Fibroblast of pulmonary artery (primary cell): ENCODE measurements at regions not wholly inside any gene's neighbourhood (a gene's known extent, or its start where the extent isn't known, plus 50 kb on each side); places are given as distances from the start of the nearest gene placed in this dataset.

ENCODE experiments used
- DNase-seq: peaks from one replicate; pipeline ENCODE4 v3.0.0-alpha.2; 2010; ENCODE audit warnings: low read depth
- H3K4me3 ChIP-seq: replicated peaks from 2 replicates; pipeline ENCODE4 v1.5.1; 2011; ENCODE audit warnings: low read depth, mild to moderate bottlenecking, control low read depth, low read length, moderate library complexity
- TF ChIP-seq, protein P1 (sequence below): IDR thresholded peaks from 2 replicates; pipeline ENCODE4 v1.5.1; 2011; ENCODE audit warnings: mild to moderate bottlenecking, control low read depth, low read length, inconsistent platforms; ENCODE audit errors: missing control alignments

DNA sequence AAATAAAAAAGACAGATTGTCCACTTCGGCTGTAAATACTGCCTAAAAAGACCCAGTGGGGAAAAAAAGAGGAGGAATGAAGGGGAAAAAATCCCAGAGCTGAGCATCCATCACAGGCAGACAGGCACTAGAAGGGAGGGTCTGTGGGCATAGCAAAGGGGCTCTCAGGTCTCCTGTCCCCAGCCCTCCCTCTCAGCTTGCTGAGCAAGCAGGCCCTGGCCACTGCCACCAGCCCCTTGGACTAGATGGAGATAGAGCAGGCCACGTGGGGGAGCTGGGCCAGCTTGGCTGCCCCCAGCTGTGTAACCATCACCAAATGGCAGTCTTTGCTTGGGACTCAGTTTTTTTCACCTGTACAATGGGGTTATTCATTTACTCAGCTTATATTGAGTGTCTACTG, 141.6 kb upstream of the UNC5B start:
- TF ChIP-seq, protein P1, sequence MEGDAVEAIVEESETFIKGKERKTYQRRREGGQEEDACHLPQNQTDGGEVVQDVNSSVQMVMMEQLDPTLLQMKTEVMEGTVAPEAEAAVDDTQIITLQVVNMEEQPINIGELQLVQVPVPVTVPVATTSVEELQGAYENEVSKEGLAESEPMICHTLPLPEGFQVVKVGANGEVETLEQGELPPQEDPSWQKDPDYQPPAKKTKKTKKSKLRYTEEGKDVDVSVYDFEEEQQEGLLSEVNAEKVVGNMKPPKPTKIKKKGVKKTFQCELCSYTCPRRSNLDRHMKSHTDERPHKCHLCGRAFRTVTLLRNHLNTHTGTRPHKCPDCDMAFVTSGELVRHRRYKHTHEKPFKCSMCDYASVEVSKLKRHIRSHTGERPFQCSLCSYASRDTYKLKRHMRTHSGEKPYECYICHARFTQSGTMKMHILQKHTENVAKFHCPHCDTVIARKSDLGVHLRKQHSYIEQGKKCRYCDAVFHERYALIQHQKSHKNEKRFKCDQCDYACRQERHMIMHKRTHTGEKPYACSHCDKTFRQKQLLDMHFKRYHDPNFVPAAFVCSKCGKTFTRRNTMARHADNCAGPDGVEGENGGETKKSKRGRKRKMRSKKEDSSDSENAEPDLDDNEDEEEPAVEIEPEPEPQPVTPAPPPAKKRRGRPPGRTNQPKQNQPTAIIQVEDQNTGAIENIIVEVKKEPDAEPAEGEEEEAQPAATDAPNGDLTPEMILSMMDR = no peak

DNA sequence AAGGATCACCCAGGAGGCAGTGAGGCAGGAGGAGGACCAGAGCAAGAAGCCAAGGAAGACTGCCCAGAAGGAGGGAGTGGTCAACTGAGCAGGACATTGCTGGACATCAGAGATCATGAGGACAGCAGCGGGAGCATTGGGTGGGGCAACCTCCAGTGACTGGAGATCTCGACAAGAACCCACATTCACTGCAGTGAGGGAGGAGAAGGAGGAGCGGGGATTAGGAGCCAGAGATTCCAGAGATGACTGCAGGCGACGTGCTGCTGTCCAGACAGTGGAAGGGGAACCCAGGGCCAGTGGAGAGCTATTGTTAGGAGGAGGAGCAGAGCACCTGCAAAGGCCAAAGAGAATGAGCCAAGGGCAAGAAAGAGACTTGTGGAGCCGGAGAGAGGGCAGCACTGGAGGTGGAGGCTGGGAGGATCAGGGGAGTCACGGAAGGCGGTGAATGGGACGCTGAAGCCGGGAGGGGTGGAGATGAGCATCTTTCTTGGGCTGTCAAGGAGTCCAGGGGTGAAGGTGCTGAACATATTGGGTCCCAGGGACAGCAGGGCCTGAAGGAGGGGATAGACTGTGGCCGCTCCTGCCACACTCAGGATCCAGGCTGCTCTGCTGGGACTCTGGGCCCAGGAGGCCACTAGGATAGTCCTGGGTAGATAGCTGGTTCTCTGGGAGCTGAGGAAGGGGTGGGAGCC, 140.1 kb upstream of the UNC5B start:
- DNase-seq = no peak
- TF ChIP-seq, protein P1 = no peak
- H3K4me3 ChIP-seq = no peak overlapping the region

More for the DNA sequence above, 141.6 kb upstream of the UNC5B start:
- H3K4me3 ChIP-seq = no peak overlapping the region
- DNase-seq = no peak

DNA sequence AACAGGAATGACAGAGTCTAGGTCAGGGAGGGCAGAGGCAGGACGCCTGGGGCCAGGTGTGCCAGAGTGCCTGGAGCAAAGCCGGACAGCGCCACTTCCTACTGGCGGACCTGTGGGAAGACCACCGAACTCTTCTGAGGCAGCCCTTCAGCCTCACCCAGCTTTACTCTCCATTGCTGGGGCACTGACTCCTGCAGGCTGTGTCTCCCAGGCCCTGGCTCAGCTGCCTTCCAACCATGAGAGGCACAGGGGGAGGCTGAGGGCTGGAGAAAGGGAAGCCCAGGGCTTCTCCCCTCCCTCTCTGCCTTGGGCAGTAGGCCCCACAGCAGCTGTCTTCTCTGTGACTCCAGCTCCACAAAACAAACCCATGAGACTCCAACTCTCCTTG, 139.6 kb upstream of the UNC5B start:
- no peak for DNase-seq
- no peak overlapping the region for H3K4me3 ChIP-seq
- TF ChIP-seq, protein P1 = no peak

DNA sequence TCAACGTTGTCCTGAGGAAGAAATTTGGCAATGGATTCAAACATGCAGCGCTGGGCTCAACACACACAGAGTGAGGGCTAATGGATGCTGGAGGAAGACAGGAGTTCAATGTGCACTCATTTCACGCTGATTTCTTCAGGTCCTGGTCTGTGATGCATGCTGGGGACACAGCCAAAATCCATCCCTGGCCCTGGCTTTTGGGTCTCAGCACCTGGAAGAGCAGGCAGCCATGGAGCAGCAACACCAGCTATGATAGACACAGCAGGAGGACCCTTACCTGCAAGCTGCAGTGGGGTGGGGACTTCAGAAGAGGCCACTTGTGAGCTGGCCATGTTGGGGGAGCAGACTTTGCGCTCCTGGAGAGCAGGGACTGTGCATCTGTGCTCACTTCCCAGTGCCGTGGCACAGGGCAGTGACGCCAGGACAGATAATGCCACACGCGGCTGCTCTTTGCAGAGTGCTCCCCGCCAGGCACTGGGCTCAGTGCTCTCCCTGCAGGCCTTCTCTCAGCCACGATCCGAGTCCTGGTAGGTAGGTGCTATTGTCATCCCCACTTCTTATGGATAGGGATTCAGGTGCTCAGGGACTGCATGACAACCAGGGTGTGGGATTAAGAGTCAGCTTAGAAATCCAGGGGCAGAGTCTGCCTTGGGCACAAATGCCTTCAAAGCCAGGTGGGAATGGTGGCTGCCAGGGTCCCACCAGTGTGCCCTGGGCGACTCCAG, 138.8 kb upstream of the UNC5B start:
- no peak overlapping the region for H3K4me3 ChIP-seq
- TF ChIP-seq, protein P1 = no peak
- no peak for DNase-seq

DNA sequence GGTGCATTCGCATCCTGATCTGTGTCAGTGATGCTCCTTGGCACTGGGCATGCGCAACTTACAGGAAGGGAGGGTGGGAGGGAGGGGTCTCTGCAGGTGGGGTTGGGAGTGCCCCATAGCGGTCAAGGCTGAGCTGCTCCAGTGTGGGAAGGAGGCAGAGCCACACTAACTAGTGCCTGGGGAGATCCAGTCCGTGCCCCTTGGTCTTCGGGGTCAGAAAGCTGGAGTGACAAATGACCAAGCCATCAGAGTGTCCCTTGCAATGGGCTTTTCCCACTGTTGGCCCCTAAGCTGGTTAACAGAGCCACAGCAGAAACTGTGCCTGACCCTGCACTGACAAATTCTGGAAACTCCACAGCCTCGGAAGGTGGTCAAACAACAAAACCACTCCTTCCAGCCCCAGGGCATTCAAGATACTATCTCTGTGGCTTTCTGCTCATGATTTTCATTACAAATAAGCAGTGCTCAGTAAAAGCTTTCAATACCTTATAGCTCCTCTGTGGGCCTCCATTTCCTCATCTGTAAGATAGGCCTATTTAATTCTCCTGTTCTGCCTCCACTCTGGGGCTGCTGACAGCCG, 138.1 kb upstream of the UNC5B start:
- TF ChIP-seq, protein P1 = no peak
- no peak for DNase-seq
- H3K4me3 ChIP-seq = no peak overlapping the region

DNA sequence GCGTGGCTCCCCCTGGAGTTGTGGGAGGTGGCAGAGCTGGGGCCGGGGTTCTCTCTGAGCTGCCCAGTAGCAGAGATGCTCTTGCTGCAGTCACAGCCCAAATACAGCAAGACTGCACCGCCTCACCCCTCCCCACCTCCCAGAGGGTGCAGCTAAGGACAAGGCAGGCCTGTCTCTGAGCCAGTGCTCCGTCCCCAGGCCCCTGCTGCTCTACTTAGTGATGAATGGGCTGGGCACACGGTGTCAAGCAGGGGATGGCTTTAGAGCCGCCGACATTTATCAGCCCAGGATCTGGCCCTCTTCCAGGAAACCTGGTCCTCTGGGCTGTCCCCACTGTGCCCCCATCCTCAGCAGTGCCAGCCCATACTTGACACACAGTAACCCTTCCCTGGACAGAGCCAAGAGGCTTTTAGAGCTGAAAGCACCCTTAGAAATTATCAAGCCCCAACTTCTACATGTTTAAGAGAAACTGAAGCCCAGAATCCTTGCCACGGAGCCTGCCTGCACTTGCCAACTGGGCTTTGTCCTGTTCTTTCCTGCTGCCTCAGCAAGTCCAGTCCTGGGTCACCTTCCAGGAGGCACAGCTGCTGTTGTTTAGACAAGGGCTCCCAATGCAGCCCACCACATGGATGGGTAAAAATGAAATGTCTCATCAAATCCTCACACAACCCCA, 137.1 kb upstream of the UNC5B start:
- TF ChIP-seq, protein P1 = no peak
- no peak overlapping the region for H3K4me3 ChIP-seq
- no peak for DNase-seq
